BLaER1 (cell line): ENCODE measurements at regions not wholly inside any gene's neighbourhood (a gene's known extent, or its start where the extent isn't known, plus 50 kb on each side); places are given as distances from the start of the nearest gene placed in this dataset.
"Not testable (repeated sequence)": the region's sequence is repeated elsewhere in the genome, so short reads cannot be mapped to it uniquely, and the experiment has no call there.

Experiments used
- H3K27ac ChIP-seq: shearing (Covaris generic); formaldehyde crosslinking; 2 replicates; pipeline ENCODE4 v1.8.1; 2022
- H3K27me3 ChIP-seq: shearing (Covaris generic); formaldehyde crosslinking; 2 replicates; pipeline ENCODE4 v1.8.1; 2022
- H3K36me3 ChIP-seq: shearing (Covaris generic); formaldehyde crosslinking; 2 replicates; pipeline ENCODE4 v1.8.1; 2022
- H3K4me1 ChIP-seq: shearing (Covaris generic); formaldehyde crosslinking; 2 replicates; pipeline ENCODE4 v1.8.1; 2022
- H3K4me2 ChIP-seq: shearing (Covaris generic); formaldehyde crosslinking; 2 replicates; pipeline ENCODE4 v1.8.1; 2022
- H3K4me3 ChIP-seq: shearing (Covaris generic); formaldehyde crosslinking; 2 replicates; pipeline ENCODE4 v1.8.1; 2022
- H3K9ac ChIP-seq: shearing (Covaris generic); formaldehyde crosslinking; 2 replicates; pipeline ENCODE4 v1.8.1; 2022
- H3K9me3 ChIP-seq: shearing (Covaris generic); formaldehyde crosslinking; 2 replicates; pipeline ENCODE4 v1.8.1; 2022
- H4K20me1 ChIP-seq: shearing (Covaris generic); formaldehyde crosslinking; 2 replicates; pipeline ENCODE4 v1.8.1; 2022
- Cebpa-rat ChIP-seq: shearing (Covaris generic); IDR thresholded peaks from 2 replicates; pipeline ENCODE4 v1.8.1; 2022

DNA sequence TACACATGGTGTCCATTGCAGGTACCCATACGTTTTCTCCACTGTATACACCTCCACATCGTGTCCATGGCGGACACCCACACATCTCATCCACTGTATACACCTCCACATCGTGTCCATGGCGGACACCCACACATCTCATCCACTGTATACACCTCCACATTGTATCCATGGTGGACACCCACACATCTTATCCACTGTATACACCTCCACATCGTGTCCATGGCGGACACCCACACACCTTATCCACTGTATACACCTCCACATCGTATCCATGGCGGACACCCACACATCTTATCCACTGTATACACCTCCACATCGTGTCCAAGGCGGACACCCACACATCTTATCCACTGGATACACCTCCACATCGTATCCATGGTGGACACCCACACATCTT, 50.4 kb upstream of the TTC34 start:
- H3K27me3 ChIP-seq: peaks cover 12% of the 10 kb centered on the region; the same call in 1 of the 2 replicates
- not testable (repeated sequence) for H3K9ac ChIP-seq, H3K9me3 ChIP-seq

DNA sequence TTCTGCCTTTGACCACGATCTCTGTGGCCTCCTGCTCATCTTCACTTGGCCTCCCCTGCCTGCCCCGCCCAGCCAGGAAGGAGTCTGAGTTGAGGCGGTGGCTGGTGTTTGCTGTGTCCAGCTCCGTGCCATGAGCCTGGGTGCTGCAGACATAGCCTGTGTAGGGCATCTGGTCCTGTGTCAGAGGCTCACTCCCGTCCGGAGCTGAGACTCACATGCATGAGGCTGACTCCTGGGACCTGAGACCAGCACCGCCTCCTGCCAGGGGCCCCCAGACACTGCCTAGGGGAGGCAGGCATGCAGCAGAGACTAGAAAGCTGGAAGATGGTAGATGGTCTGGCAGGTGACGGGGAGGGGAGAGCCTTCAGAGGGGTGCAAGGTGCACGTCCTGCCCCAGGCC, 52.2 kb upstream of the TTC34 start:
- H3K27ac ChIP-seq: no peak overlapping the region
- peaks cover 12% of the 10 kb centered on the region for H3K4me1 ChIP-seq
- no peak for TF ChIP-seq Cebpa-rat
- no peaks in the 10 kb centered on the region for H3K9me3 ChIP-seq
- H3K36me3 ChIP-seq: no peaks in the 10 kb centered on the region
- H3K4me2 ChIP-seq: no peak overlapping the region
- H3K27me3 ChIP-seq: peaks cover 13% of the 10 kb centered on the region; the same call in 1 of the 2 replicates
- H4K20me1 ChIP-seq: no peaks in the 10 kb centered on the region; the same call in 1 of the 2 replicates
- H3K4me3 ChIP-seq: no peak overlapping the region
- no peak overlapping the region for H3K9ac ChIP-seq

More for the DNA sequence above, 50.4 kb upstream of the TTC34 start:
- not testable (repeated sequence) for H3K4me3 ChIP-seq, H3K4me2 ChIP-seq, H4K20me1 ChIP-seq, H3K27ac ChIP-seq, H3K36me3 ChIP-seq
- H3K4me1 ChIP-seq: peaks cover 10% of the 10 kb centered on the region

DNA sequence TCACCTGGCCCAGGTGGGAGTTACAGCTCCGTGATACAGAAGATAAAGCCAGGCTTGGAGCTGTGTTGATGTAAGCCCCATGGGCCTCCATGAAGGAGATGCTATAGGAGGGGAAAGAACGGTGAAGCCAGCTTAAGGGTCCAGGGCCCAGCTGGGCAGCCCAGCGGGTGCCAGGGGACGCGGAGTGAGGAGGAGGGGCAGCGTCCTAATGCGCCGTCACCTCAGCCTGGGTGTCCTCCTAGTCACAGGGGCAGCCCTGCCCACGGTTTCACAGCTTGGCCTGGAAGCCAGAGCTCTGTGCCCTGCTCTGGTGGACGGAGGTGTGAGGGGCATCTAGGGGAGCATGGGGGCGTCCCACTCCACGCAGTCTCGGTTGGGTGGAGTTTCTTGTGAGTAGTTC, 52.7 kb upstream of the TTC34 start:
- no peaks in the 10 kb centered on the region for H3K36me3 ChIP-seq
- no peaks in the 10 kb centered on the region; the same call in 1 of the 2 replicates for H4K20me1 ChIP-seq
- peaks cover 13% of the 10 kb centered on the region; the same call in 1 of the 2 replicates for H3K27me3 ChIP-seq
- TF ChIP-seq Cebpa-rat: no peak
- H3K4me1 ChIP-seq: peaks cover 12% of the 10 kb centered on the region
- no peak overlapping the region for H3K27ac ChIP-seq
- no peaks in the 10 kb centered on the region for H3K9me3 ChIP-seq
- H3K4me2 ChIP-seq: no peak overlapping the region
- H3K9ac ChIP-seq: no peak overlapping the region
- no peak overlapping the region for H3K4me3 ChIP-seq

DNA sequence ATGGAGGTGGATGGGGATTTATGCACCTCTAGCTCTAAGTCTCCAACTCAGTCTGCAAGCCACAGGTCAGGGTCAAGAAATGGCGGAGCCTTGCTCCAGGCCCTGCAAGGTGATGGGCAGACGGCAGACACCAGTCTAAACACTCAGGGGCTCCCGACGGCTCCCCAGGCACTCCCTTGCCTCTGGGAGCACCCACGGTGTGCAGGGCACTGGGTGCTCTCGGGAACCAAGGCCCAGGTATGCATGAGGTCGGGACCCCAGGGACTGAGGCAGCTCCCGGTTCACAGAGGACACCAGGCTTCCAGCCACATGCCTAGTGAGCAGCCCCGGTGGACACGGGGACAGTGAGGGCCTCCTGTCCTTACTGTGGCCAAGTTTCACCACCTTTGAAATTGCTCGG, 53.1 kb upstream of the TTC34 start:
- no peak for TF ChIP-seq Cebpa-rat
- no peak overlapping the region for H3K9ac ChIP-seq
- no peaks in the 10 kb centered on the region for H3K36me3 ChIP-seq
- H3K4me1 ChIP-seq: peaks cover 12% of the 10 kb centered on the region
- peaks cover 13% of the 10 kb centered on the region; the same call in 1 of the 2 replicates for H3K27me3 ChIP-seq
- H3K4me2 ChIP-seq: no peak overlapping the region
- H3K27ac ChIP-seq: no peak overlapping the region
- H4K20me1 ChIP-seq: no peaks in the 10 kb centered on the region; the same call in 1 of the 2 replicates
- no peak overlapping the region for H3K4me3 ChIP-seq
- peaks cover 2% of the 10 kb centered on the region; the same call in 1 of the 2 replicates for H3K9me3 ChIP-seq

DNA sequence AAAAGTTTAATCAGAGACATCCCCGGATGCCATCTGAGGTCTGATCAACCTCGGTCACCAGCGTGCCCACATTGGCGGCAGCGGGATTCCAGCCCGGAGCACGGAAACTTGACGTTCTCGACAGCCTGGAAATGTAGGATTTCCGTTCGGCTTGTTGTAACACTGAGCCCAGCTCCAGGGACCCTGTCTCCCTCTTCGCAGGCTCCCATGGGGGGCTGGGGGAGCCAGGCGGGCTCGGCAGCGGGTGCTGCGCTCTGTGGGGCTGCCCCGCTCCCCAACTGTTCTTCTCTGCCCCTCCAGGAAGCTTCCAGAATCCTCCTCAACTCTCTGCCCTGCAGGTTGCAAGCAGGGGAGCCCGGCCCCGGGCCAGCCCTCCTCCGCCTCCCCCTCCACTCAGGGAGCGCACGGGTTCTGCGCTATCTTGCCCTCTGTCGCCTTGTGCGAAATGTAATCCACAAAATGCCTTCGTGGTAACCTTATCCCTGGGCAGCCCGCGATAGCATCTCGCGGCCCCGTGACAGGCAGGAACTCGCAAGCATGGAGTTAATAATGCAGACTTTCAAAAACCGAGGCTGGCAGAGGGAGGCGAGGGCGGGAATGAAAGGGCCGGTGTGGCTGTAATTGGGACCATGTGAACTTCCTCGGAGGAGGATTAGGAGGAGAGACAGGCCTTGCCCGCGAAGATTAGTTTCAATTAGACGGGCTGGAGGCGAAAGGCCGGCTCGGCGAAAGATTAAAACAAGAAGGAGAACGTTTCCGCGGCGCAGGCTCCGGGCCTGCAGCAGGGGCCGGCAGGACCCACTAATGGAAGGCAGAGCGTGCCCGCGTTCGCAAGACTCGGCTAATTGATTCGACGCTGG, 53.9 kb upstream of the TTC34 start:
- no peaks in the 10 kb centered on the region; the same call in 1 of the 2 replicates for H4K20me1 ChIP-seq
- H3K9ac ChIP-seq: no peak overlapping the region
- H3K27me3 ChIP-seq: peaks cover 13% of the 10 kb centered on the region; the same call in 1 of the 2 replicates
- no peak overlapping the region for H3K4me3 ChIP-seq
- no peaks in the 10 kb centered on the region for H3K36me3 ChIP-seq
- TF ChIP-seq Cebpa-rat: no peak
- H3K9me3 ChIP-seq: peaks cover 5% of the 10 kb centered on the region; the same call in 1 of the 2 replicates
- H3K4me2 ChIP-seq: no peak overlapping the region
- H3K4me1 ChIP-seq: peaks cover 12% of the 10 kb centered on the region
- H3K27ac ChIP-seq: no peak overlapping the region

DNA sequence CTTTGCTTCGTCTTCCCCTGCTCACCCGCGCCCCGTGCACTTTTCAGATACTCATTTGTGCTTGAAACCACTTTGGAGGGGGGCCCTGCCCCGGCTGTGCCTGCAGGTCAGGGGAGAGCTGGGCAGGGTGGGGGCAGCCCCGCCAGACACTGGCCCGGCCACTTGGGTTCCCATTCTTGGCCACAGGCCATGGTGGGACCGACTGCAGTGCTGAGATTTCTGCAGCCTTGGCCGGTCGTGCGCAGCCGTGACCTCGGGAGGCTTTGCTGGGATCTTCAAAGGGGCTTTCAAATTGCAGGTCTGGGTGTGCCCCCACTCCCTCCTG, 54.5 kb upstream of the TTC34 start:
- Histone ChIP-seq H3K27me3 (peaks cover 17% of the 10 kb centered on the region; the same call in 1 of the 2 replicates), H3K9ac (no peak overlapping the region), H4K20me1 (no peaks in the 10 kb centered on the region; the same call in 1 of the 2 replicates), H3K4me3 (no peak overlapping the region), H3K4me1 (peaks cover 16% of the 10 kb centered on the region), H3K27ac (no peak overlapping the region), H3K4me2 (peak overlapping the region; percentile 43), H3K9me3 (peaks cover 5% of the 10 kb centered on the region; the same call in 1 of the 2 replicates), H3K36me3 (no peaks in the 10 kb centered on the region)
- no peak for TF ChIP-seq Cebpa-rat

DNA sequence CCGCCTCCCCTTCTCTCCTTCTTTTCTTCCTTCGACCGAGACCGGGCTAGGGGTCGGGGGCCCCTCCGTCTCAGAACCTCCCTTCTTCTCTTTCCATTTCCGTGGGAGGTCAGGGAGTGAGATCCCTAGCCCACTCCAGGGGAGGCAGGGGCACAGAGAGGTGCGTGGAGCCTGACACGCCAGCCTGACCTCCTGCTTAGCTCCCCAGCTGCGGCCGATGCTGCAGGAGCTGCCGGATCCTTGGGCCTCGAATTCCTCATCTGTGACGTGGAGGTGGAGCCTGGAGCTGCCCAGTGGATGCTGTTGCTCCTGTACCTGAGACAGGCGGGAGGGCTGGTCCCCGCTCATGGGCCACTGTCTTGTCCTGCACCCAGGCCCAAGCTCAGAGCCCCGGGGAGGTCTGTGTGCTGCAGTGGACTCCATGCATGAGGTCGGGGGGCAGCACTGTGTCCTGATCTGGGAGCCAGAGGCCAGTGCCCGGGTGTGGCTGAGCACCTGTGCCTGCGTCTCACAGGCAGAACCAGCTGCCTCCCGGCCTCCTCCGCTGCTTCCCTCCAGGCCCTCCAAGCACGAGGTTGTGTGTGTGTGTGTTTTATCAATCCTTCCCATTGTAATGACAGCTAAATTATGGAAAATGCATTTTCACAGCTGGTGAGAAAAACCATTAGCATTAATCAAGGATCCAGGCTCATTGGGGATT, 55.3 kb upstream of the TTC34 start:
- H3K36me3 ChIP-seq: no peaks in the 10 kb centered on the region
- TF ChIP-seq Cebpa-rat: no peak
- peaks cover 24% of the 10 kb centered on the region for H3K4me1 ChIP-seq
- H3K9ac ChIP-seq: no peak overlapping the region
- no peak overlapping the region for H3K4me3 ChIP-seq
- peak overlapping the region; percentile 43 for H3K4me2 ChIP-seq
- peaks cover 5% of the 10 kb centered on the region; the same call in 1 of the 2 replicates for H3K9me3 ChIP-seq
- no peaks in the 10 kb centered on the region; the same call in 1 of the 2 replicates for H4K20me1 ChIP-seq
- H3K27me3 ChIP-seq: peaks cover 24% of the 10 kb centered on the region
- no peak overlapping the region for H3K27ac ChIP-seq

DNA sequence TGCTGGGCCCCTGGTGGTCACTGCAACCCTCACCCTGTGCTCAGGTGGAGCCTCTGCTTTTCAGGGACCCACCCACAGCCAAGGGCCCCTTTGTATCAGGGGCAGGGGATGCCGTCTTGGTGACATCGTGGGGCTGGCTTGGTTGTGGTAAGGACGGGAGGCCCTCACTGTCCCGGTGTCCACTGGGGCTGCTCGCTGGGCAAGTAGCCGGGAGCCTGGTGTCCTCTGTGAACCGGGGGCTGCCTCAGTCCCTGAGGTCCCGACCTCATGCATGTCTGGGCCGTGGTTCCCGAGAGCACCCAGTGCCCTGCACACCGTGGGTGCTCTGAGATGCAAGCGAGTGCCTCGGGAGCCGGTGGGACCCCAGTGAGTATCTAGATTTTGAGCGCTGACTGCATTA, 56.0 kb upstream of the TTC34 start:
- Histone ChIP-seq H3K4me3 (no peak overlapping the region), H3K27ac (no peak overlapping the region), H3K36me3 (no peaks in the 10 kb centered on the region), H3K9me3 (peaks cover 5% of the 10 kb centered on the region; the same call in 1 of the 2 replicates), H3K4me1 (peaks cover 31% of the 10 kb centered on the region), H3K27me3 (peaks cover 27% of the 10 kb centered on the region), H3K9ac (no peak overlapping the region), H4K20me1 (no peaks in the 10 kb centered on the region; the same call in 1 of the 2 replicates), H3K4me2 (no peak overlapping the region)
- TF ChIP-seq Cebpa-rat: no peak

DNA sequence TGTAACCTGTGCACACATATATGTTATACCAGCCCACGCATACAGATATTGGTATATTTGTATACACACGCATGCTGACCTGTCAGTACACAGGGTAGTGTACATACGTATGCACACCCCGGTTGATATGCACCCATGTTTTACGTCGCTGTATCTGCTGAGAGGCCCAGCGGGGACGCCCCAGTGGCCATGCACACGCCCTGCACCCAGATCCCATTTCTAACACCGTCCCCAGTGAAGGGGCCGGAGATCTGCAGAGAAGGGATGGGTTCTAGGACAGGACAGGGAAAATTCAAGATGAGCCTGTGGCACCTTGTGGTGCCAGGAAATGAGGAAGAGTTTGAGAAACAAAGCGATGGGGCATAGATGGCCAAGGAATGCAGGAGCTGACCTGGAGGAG, 57.2 kb upstream of the TTC34 start:
- peaks cover 5% of the 10 kb centered on the region; the same call in 1 of the 2 replicates for H3K9me3 ChIP-seq
- H3K4me2 ChIP-seq: no peak overlapping the region
- no peak overlapping the region for H3K27ac ChIP-seq
- peaks cover 35% of the 10 kb centered on the region for H3K27me3 ChIP-seq
- no peak overlapping the region for H3K4me3 ChIP-seq
- H3K4me1 ChIP-seq: peaks cover 42% of the 10 kb centered on the region
- H4K20me1 ChIP-seq: no peaks in the 10 kb centered on the region; the same call in 1 of the 2 replicates
- no peak overlapping the region for H3K9ac ChIP-seq
- H3K36me3 ChIP-seq: no peaks in the 10 kb centered on the region
- no peak for TF ChIP-seq Cebpa-rat
